Fibroblast of peridontal ligament (primary cell): ENCODE measurements at regions not wholly inside any gene's neighbourhood (a gene's known extent, or its start where the extent isn't known, plus 50 kb on each side); places are given as distances from the start of the nearest gene placed in this dataset.
"Not testable (repeated sequence)": the region's sequence is repeated elsewhere in the genome, so short reads cannot be mapped to it uniquely, and the experiment has no call there.

Experiments
- DNase-seq: peaks from one replicate; pipeline ENCODE4 v3.0.0-alpha.2; 2010; ENCODE audit errors: extremely low read depth

DNA sequence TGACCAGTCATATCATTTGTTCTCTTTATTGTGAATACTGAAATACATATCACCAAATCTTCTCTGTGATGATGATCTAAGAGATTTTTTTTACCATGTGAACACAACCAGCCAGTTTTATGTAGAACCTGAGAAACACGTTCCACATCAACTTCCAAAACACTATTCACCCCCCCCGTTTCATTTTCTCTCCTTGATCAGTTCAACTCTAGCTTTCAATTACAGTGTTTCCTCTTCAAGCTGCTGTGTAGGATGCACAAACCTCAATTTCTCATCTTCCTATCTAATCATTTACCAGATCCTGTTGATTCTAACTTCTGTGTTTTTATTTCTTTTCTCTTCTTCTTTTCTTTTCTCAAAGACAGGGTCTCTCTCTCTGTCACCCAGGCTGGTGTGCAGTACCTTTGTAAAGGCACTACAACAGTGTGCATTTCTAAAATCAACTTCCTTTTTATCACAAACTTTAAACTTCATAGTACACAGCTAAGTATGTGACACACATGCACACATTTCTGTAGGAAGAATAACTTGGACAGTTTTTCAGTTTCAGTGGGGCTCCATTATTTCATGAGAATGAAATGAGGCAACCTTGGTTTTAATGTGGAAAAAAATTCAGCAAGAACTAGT is 149.9 kb upstream of the FBXO33 start:
- no peak for DNase-seq

DNA sequence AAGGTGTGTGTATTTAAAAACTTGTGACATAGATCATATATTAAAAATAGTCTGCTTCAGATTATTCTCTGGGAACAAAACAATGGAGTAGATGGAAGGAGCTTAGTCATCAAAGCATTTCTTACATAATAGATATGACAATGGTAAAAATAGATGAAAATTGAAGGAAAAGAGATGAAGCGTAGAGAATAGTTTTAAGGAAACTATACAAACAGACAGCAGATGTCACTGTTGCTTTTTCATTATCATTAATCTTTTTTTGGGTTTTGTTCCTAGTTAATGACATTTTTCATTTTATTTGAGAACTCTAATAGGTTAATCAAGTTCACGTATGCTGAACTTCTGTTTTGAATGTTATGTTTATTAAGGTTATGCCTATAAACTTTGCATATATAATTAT is 149.2 kb upstream of the FBXO33 start:
- DNase-seq = peak; percentile 44

GRCh38 chr14:39580696-39581095 is 148.5 kb upstream of the FBXO33 start:
- DNase-seq = no peak

DNA sequence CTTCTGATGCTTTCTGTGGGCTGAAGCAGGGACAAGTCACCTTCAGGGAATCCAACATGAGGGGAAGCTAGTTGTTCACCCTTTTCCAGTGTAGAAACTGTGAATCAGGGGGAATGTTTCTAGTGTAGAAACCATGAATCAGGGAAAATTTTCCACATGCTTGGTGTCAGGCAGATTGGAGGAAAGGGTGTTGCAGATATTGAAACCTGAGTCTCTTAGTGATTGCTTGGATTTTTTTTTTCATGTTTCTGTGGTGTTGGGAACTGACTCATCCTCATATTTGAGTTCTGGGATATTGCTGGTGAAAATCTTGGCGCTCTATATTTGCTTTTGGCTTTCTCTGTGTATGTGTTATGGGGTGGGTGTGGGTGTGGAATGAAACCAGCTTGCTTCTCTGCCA is 144.5 kb upstream of the FBXO33 start:
- peak; percentile 39 for DNase-seq

DNA sequence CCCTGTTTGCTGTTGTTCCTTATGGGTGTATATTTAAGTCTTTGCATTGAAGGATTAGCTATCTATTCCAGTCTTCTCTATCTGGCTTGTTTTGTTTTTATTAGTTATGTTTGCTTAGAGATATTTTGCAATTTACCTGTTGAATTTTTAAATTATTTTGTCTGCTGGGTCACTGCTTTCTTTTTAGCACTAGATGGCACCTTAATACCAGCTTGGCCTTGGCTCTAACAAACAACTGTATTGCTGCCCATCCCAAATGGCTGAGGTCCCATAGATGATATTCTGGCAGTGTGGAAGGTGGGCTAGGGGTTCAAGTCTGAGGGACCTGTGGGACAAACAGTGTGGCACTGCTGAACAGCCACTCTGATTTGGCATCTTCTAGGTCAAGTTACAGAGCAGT is 144.0 kb upstream of the FBXO33 start:
- no peak for DNase-seq

DNA sequence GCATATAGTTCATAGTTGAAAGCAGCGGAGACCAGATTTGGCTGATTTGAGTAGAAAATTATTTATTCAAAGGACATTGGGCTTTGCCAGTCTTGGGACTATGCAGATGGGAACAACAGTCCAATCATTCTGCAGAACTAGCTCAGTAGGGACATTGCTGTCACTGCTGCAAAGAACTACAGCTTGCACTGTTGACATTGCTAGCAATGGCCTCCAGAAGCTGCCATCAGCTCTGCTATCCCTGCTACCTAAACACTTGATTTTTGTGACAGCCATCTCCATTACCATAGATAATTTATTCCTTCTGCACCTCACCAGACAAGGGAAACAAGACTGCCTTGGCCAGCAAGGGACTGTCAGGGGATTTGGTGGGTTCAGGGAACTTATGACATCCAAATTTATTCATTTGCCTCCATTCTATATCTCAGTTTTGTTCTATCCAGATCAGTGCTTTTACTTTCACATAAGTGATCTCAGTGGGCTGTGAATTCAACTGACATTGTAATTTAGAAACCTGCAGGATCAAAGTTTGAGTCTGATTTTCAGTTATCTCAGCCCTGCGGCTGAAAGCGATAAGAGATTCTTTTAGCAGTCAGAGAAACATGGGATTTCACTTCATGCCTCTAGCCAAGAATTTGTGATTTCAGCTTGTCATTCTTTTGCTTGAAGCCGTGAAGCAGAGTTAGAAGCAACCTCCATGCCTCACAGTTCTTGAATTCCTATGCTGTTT is 136.7 kb upstream of the FBXO33 start:
- DNase-seq = no peak

DNA sequence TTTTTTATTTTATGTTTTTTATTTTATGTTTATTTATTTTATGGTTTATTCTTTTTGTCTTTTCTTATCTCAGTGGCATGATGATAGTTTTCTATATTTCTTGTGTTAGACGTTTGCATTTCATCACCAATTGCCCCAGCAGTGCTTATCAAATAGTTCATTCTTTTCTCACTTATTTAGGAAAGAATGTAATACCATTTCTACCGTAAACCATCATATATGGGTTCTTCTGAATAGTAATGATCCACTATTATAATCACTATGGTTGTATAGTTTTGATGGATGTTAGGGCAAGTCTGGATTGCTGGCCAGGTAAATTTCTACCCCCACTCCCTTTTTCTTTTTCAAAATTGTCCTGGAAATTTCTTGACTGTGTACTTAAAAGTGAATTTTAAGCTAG is 134.6 kb upstream of the FBXO33 start:
- DNase-seq = no peak

GRCh38 chr14:39563361-39563760 is 131.1 kb upstream of the FBXO33 start:
- no peak for DNase-seq

DNA sequence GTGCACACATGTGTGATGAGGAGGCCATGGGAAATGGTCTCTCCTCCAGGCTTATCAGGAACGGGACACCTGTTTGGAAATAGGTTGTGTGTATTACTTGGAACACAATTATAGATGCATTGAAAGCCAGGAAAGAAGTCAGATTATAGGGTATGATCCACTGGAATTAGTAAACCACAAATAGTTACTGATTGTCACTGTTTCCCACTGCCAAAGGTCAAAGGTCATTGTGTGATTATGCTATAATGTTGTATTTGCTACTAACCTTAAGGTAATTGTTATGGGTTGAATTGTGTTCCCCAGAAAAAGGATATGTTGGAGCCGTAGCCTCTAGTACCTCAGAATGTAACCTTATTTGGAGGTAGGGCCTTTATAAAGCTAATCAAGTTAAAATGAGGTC is 129.9 kb upstream of the FBXO33 start:
- DNase-seq = no peak

- no peak for DNase-seq
These were observed 126.3 kb upstream of the FBXO33 start for GRCh38 chr14:39558525-39558924.

- DNase-seq = no peak
These were observed 123.5 kb upstream of the FBXO33 start for GRCh38 chr14:39555749-39556148.

DNA sequence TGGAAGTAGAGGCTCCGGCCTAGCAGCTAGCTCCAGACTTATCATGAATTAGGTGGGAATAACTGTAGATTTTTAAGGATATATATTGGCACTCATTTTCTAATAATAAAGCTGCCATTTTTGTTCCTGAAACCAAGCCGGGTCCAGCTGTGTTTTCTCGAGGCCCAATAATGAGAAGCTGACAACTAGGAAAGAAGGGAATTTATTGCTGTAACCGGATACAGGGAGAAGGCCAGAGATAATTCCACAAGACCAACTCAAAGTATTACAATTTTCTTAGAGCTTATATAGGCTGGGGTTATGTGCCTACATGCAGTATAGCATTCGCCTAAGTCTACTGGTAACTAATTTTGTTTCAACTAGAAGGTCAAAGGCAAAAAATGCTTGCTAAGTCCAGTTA is 122.3 kb upstream of the FBXO33 start:
- DNase-seq = no peak

DNA sequence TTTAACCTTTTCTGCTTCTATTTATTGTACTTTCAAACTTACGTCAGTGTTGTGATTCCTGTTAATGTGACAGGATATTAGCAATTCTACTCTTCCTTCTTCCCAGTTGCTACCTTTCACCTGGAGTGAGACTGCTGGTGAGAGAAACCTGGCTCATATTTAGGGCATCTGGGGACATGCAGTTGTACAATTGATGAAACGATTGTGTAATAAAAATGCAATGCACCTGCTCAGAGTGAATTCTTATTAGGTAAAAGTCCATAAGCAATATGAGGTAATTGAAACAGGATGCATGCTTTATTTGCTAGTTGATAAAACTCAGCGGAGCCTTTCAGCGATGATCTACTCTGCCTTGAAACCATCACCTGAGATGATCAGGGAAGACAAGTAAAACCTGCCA is 116.1 kb upstream of the FBXO33 start:
- DNase-seq = no peak

GRCh38 chr14:39547845-39548244 is 115.6 kb upstream of the FBXO33 start:
- DNase-seq = no peak

DNA sequence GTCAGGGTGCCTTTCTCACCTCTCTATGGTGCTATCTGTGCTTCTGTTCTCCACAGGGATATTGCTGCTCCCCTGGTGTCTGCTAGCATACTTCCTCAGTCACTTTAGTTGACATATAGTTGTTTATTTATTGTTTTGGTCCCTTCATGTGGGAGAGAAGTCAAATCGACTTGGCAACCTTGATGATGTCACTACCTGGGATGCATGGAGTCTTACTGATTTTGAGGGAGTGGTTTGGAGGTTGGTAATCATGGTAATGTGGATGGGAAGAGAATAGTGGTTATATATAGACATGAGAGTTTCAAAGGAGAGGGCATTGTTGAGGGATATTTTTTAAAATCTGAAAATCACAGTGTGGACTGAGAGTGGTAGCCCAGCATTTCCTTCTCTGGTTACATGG is 73.6 kb upstream of the FBXO33 start:
- no peak for DNase-seq

DNA sequence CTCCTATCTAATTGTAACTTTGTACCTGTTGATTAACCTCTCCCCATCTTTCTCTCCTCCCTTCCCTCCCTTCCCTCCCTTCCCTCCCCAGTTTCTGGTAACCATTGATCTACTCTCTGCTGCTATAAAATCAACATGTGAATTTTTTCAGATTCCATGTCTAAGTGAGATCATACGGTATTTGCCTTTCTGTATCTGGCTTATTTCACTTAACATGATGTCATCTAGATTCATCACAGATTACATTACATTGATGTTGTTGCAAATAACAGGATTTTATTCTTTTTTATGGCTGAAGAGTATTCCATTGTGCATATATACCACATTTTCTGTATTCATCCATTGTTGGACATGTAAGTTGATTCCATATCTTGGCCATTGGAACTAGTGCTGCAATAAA is 68.0 kb upstream of the FBXO33 start:
- DNase-seq = no peak

- no peak for DNase-seq
These were observed 67.3 kb upstream of the FBXO33 start for GRCh38 chr14:39499514-39499913.

GRCh38 chr14:39497677-39498076 is 65.4 kb upstream of the FBXO33 start:
- DNase-seq = not testable (repeated sequence)

DNA sequence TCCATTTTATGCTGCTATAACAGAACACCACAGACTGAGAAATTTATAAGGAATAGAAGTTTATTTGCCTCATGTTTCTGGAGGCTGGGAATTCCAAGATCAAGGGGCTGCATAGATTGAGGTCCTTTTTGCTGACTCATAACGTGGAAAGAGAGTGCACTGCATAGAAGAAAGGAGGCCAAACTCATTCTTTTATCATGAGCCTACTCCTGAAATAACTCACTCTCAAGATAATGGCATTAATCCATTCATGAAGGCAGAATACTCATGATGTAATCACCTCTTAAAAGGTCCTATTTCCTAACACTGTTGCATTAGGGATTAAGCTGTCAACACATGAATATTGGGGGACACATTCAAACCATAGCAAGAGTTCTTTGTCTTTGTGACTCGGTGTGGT is 60.0 kb upstream of the FBXO33 start:
- peak; percentile 82 for DNase-seq

- DNase-seq = peak; percentile 73
These were observed 58.9 kb upstream of the FBXO33 start for GRCh38 chr14:39491134-39491571.

DNA sequence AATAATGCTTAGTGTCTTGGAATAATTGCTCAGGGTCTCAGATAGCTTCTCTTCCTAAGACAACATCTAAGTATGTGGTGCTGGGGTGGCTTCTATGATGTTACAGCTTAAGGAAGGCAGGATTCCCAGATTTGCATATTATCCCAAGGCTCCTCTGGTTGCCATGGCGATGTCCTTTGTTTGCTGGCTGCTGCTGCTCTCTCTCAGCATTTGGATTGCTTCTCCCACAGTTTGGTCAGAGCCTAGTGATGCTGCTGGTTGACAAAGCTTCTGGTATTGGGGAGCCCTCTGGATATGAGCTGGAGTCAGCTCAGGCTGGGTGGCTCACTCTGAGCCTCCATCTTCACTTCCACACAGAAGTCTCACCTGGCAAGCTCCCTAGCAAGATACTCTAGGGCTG is 56.4 kb upstream of the FBXO33 start:
- peak; percentile 35 for DNase-seq

DNA sequence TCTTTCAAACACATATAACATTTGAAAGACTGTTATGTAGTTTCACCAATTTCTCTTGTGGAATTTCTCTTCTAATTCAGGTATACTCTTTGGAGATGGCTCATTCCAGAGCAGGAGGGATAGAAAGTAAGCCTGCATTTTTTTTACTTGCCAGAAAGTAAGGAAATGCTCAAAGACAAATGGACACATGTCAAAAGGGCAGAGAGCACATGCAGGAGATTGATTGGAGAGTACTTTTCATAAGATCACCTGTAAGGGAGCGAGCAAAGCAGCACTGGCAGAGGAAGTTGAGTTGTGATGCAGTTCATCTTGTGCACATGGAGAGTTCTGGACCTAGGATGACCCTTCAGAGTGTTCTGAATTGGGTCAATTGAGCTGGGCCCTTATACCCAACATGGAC is 51.4 kb upstream of the FBXO33 start:
- no peak for DNase-seq
